Activated CD8-positive, alpha-beta T cell treated with anti-CD3 and anti-CD28 coated beads for 36 hours (primary cell): ENCODE measurements at regions not wholly inside any gene's neighbourhood (a gene's known extent, or its start where the extent isn't known, plus 50 kb on each side); places are given as distances from the start of the nearest gene placed in this dataset.
"Not testable (repeated sequence)": the region's sequence is repeated elsewhere in the genome, so short reads cannot be mapped to it uniquely, and the experiment has no call there.

Experiments
- ATAC-seq: fragments of 200-7000 bp; cut with Tn5 transposase; one replicate; pipeline ENCODE4 v1.10.0; 2021; ENCODE audit warnings: mild to moderate bottlenecking, moderate library complexity
- CTCF ChIA-PET: fragments of 350-600 bp; sonication (Branson Sonifier 250); formaldehyde crosslinking; loops from one replicate; lab custom pipeline; 2021; ENCODE audit warnings: antibody characterized with exemption; lab: Charles Lee
- POLR2A ChIA-PET: fragments of 350-600 bp; sonication (Branson Sonifier 250); formaldehyde crosslinking; loops from one replicate; lab custom pipeline; 2021; ENCODE audit warnings: antibody characterized with exemption; lab: Charles Lee
- DNase-seq: peaks from one replicate; pipeline ENCODE4 v3.0.0-alpha.2; 2020
- H3K27ac Mint-ChIP-seq: one replicate; pipeline ENCODE4 v1.8.0; 2021; ENCODE audit warnings: mild to moderate bottlenecking, mixed read lengths
- H3K27me3 Mint-ChIP-seq: one replicate; pipeline ENCODE4 v1.8.0; 2021; ENCODE audit warnings: mixed read lengths
- H3K36me3 Mint-ChIP-seq: one replicate; pipeline ENCODE4 v1.8.0; 2021; ENCODE audit warnings: low read depth, mixed read lengths
- H3K4me1 Mint-ChIP-seq: one replicate; pipeline ENCODE4 v1.8.0; 2021; ENCODE audit warnings: low read depth, mixed read lengths
- H3K4me3 Mint-ChIP-seq: one replicate; pipeline ENCODE4 v1.8.0; 2021; ENCODE audit warnings: mild to moderate bottlenecking, moderate library complexity, mixed read lengths
- H3K9me3 Mint-ChIP-seq: one replicate; pipeline ENCODE4 v1.8.0; 2021; ENCODE audit warnings: mixed read lengths
- CTCF ChIP-seq: fragments of 200-600 bp; IDR thresholded peaks from one replicate; pipeline ENCODE4 v1.8.0; 2022; ENCODE audit warnings: antibody characterized with exemption, mild to moderate bottlenecking
- intact Hi-C: fragments of 100-400 bp; cut with micrococcal nuclease; formaldehyde crosslinking; loops from one replicate; pipeline ENCODE4 v1.10.0; 2022

- Mint-ChIP-seq H3K4me1 (peaks cover 15% of the 10 kb centered on the region), H3K27me3 (no peaks in the 10 kb centered on the region), H3K36me3 (peaks cover 3% of the 10 kb centered on the region), H3K4me3 (no peak overlapping the region), H3K9me3 (no peaks in the 10 kb centered on the region), H3K27ac (no peak overlapping the region)
- ATAC-seq, result no peak
- DNase-seq, result no peak
- TF ChIP-seq CTCF, result no peak
- intact Hi-C loops, result no loop called here
- CTCF ChIA-PET, result interaction anchor here (1.5 kb wide), 1 partner anchor 112 kb away, joined by 4 read pairs; no protein-coding TSS in a partner anchor
- POLR2A ChIA-PET, result no interaction called here
Observed at GRCh38 chr1:182255494-182255893, 136.1 kb downstream of the GLUL start.

GRCh38 chr1:182253319-182253860 lies 138.2 kb downstream of the GLUL start:
- CTCF ChIA-PET, result interaction anchor here (1.6 kb wide), 1 partner anchor 19 kb away, joined by 3 read pairs; no protein-coding TSS in a partner anchor
- no peak for DNase-seq
- TF ChIP-seq CTCF, result no peak
- no peak for ATAC-seq
- no peaks in the 10 kb centered on the region for H3K36me3 Mint-ChIP-seq
- no peak overlapping the region for H3K27ac Mint-ChIP-seq
- no peaks in the 10 kb centered on the region for H3K27me3 Mint-ChIP-seq
- no peaks in the 10 kb centered on the region for H3K9me3 Mint-ChIP-seq
- intact Hi-C loops, result no loop called here
- H3K4me1 Mint-ChIP-seq, result peaks cover 8% of the 10 kb centered on the region
- H3K4me3 Mint-ChIP-seq, result no peak overlapping the region
- POLR2A ChIA-PET, result no interaction called here

GRCh38 chr1:182251561-182251960 lies 140.0 kb downstream of the GLUL start:
- no peaks in the 10 kb centered on the region for H3K9me3 Mint-ChIP-seq
- H3K4me1 Mint-ChIP-seq, result peaks cover 9% of the 10 kb centered on the region
- H3K4me3 Mint-ChIP-seq, result no peak overlapping the region
- TF ChIP-seq CTCF, result no peak
- no peaks in the 10 kb centered on the region for H3K36me3 Mint-ChIP-seq
- H3K27me3 Mint-ChIP-seq, result no peaks in the 10 kb centered on the region
- intact Hi-C loops, result no loop called here
- DNase-seq, result no peak
- ChIA-PET POLR2A (interaction anchor here (0.7 kb wide), 1 partner anchor 38 kb away, joined by 3 read pairs; no protein-coding TSS in a partner anchor), CTCF (no interaction called here)
- H3K27ac Mint-ChIP-seq, result no peak overlapping the region
- no peak for ATAC-seq

- POLR2A ChIA-PET, result interaction anchor here (0.6 kb wide), 1 partner anchor 53 kb away, joined by 3 read pairs; no protein-coding TSS in a partner anchor
- H3K27ac Mint-ChIP-seq, result no peak overlapping the region
- H3K4me3 Mint-ChIP-seq, result no peak overlapping the region
- no peaks in the 10 kb centered on the region for H3K36me3 Mint-ChIP-seq
- ATAC-seq (peak; percentile 81), DNase-seq (peak; percentile 44)
- H3K4me1 Mint-ChIP-seq, result peaks cover 9% of the 10 kb centered on the region
- CTCF ChIA-PET, result interaction anchor here (0.8 to 2.1 kb wide), 4 partner anchors 8 to 148 kb away, joined by 3 to 8 read pairs (median 4); no protein-coding TSS in a partner anchor
- H3K9me3 Mint-ChIP-seq, result no peaks in the 10 kb centered on the region
- TF ChIP-seq CTCF, result no peak
- intact Hi-C loops, result no loop called here
- H3K27me3 Mint-ChIP-seq, result no peaks in the 10 kb centered on the region
Observed at GRCh38 chr1:182249201-182249676, 142.4 kb downstream of the GLUL start.

GRCh38 chr1:182248721-182249120 lies 142.9 kb downstream of the GLUL start:
- Mint-ChIP-seq H3K4me1 (peaks cover 9% of the 10 kb centered on the region), H3K4me3 (no peak overlapping the region), H3K27me3 (no peaks in the 10 kb centered on the region), H3K36me3 (no peaks in the 10 kb centered on the region), H3K27ac (peak overlapping the region; percentile 20), H3K9me3 (no peaks in the 10 kb centered on the region)
- intact Hi-C loops, result no loop called here
- ATAC-seq (peak; percentile 12), DNase-seq (no peak)
- ChIA-PET POLR2A (interaction anchor here (0.6 kb wide), 1 partner anchor 53 kb away, joined by 3 read pairs; no protein-coding TSS in a partner anchor), CTCF (interaction anchor here (1.7 to 2.1 kb wide), 2 partner anchors 105 to 148 kb away, joined by 4 to 8 read pairs; no protein-coding TSS in a partner anchor)
- no peak for TF ChIP-seq CTCF

GRCh38 chr1:182247813-182248212 lies 143.8 kb downstream of the GLUL start:
- DNase-seq, H3K27ac Mint-ChIP-seq, intact Hi-C loops, H3K36me3 Mint-ChIP-seq, H3K9me3 Mint-ChIP-seq, H3K4me3 Mint-ChIP-seq, H3K27me3 Mint-ChIP-seq, H3K4me1 Mint-ChIP-seq: not testable (repeated sequence)
- peak; percentile 29 for ATAC-seq
- ChIA-PET CTCF (interaction anchor here (1.2 kb wide), 1 partner anchor 105 kb away, joined by 3 read pairs; no protein-coding TSS in a partner anchor), POLR2A (interaction anchor here (1.3 kb wide), 1 partner anchor 20 kb away, joined by 3 read pairs; no protein-coding TSS in a partner anchor)
